MM.1S (cell line): ENCODE measurements at regions not wholly inside any gene's neighbourhood (a gene's known extent, or its start where the extent isn't known, plus 50 kb on each side); places are given as distances from the start of the nearest gene placed in this dataset.
"Not testable (repeated sequence)": the region's sequence is repeated elsewhere in the genome, so short reads cannot be mapped to it uniquely, and the experiment has no call there.

Experiments used
- EZH2phosphoT487 ChIP-seq: fragments of 300-600 bp; sonication (generic); IDR thresholded peaks from 2 replicates; pipeline ENCODE4 v1.6.1; 2018; ENCODE audit warnings: antibody characterized with exemption, low read length
- TF ChIP-seq, protein P1 (sequence below): fragments of 300-600 bp; sonication (generic); IDR thresholded peaks from 2 replicates; pipeline ENCODE4 v1.5.1; 2016; ENCODE audit warnings: antibody characterized with exemption, low read length, mixed read lengths

DNA sequence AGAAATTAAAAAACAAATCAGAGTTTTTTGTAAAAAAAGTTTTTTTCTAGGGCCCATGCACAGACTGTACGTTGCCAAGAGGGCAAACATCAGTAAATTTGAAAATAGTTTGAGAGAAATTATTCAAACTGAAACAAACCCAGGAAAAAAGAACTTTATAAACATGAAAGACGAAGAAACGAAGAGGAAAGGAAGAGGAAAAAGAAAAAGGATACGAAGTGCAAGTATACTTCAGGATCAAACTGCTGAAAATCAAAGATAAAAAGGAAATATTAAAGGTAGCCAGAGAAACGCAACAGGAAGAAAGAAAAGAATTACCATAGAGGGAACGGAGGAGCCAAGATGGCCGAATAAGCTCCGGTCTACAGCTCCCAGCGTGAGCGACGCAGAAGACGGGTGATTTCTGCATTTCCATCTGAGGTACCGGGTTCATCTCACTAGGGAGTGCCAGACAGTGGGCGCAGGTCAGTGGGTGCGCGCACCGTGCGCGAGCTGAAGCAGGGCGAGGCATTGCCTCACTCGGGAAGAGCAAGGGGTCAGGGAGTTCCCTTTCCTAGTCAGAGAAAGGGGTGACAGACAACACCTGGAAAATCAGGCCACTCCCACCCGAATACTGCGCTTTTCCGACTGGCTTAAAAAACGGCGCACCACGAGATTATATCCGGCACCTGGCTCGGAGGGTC, 94.4 kb upstream of the GAS1 start:
- TF ChIP-seq EZH2phosphoT487, result not testable (repeated sequence)
- TF ChIP-seq, protein P1, sequence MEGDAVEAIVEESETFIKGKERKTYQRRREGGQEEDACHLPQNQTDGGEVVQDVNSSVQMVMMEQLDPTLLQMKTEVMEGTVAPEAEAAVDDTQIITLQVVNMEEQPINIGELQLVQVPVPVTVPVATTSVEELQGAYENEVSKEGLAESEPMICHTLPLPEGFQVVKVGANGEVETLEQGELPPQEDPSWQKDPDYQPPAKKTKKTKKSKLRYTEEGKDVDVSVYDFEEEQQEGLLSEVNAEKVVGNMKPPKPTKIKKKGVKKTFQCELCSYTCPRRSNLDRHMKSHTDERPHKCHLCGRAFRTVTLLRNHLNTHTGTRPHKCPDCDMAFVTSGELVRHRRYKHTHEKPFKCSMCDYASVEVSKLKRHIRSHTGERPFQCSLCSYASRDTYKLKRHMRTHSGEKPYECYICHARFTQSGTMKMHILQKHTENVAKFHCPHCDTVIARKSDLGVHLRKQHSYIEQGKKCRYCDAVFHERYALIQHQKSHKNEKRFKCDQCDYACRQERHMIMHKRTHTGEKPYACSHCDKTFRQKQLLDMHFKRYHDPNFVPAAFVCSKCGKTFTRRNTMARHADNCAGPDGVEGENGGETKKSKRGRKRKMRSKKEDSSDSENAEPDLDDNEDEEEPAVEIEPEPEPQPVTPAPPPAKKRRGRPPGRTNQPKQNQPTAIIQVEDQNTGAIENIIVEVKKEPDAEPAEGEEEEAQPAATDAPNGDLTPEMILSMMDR, result not testable (repeated sequence)
